ENCODE measurements at regions not wholly inside any gene's neighbourhood (a gene's known extent, or its start where the extent isn't known, plus 50 kb on each side); places are given as distances from the start of the nearest gene placed in this dataset.

DNA sequence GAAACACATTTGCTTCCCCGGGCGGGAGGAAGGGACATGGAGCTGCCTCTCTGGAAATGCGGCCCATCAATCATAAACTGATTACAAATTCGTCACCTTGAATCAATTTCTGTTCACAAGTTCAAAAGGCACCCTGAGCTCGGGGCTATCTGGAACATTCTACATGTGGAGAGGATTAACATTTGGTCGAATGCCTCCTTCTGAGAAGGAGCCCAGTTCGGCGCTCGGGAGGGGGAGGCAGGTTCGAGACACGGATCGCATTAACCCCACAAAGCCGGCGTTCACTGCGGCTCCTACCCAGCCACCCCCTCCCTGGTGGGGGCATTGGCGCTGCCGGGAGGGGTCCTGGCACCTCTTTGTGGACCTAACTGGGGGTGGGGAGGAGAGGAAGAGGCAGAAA lies 108.0 kb downstream of the CPZ start (continued):
- TF ChIP-seq, protein P1, sequence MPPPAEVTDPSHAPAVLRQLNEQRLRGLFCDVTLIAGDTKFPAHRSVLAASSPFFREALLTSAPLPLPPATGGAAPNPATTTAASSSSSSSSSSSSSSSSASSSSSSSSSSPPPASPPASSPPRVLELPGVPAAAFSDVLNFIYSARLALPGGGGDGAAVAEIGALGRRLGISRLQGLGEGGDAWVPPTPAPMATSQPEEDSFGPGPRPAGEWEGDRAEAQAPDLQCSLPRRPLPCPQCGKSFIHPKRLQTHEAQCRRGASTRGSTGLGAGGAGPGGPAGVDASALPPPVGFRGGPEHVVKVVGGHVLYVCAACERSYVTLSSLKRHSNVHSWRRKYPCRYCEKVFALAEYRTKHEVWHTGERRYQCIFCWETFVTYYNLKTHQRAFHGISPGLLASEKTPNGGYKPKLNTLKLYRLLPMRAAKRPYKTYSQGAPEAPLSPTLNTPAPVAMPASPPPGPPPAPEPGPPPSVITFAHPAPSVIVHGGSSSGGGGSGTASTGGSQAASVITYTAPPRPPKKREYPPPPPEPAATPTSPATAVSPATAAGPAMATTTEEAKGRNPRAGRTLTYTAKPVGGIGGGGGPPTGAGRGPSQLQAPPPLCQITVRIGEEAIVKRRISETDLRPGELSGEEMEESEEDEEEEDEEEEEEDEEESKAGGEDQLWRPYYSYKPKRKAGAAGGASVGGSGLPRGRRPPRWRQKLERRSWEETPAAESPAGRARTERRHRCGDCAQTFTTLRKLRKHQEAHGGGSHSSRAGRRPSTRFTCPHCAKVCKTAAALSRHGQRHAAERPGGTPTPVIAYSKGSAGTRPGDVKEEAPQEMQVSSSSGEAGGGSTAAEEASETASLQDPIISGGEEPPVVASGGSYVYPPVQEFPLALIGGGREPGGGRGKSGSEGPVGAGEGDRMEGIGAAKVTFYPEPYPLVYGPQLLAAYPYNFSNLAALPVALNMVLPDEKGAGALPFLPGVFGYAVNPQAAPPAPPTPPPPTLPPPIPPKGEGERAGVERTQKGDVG (CRISPR knock-in tag; IDR thresholded peaks at IDR 0.05): no peak

DNA sequence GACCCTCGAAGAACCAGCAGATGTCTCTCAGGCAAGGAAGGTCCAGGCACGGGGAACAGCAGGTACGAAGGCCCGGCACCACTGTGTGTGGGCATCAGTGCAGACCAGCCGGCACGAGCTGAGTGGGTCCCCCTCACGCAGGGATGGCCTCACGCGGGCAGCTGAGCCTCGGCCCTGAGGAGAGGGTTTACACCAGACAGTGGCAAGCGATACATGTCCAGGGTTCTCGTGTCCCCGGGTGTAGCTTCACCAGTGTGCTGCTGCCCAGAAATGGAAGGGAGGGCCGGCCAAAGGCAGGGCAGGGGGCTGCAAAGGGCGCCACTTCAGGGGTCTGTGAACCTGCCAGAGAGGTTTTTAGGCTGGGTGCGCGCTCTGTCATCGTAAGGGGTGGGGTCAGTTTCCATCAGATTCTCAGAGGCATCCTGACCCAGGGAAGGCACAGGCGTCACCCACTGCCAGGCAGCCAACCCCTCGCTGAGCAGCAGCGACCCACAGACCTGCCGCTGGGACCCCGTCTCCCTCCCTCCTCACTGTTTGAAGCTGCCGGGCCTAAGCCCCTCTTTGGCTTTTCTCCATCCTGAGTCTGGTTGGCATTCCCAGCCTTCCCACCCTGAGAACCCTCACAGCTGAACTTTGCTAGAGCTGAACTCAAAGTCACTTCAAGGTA lies 107.0 kb downstream of the CPZ start:
- TF ChIP-seq SMC3 (IDR thresholded peaks at IDR 0.05; ENCODE audit: borderline replicate concordance, low read length): no peak
- TF ChIP-seq, protein P2, sequence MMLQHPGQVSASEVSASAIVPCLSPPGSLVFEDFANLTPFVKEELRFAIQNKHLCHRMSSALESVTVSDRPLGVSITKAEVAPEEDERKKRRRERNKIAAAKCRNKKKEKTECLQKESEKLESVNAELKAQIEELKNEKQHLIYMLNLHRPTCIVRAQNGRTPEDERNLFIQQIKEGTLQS (IDR thresholded peaks at IDR 0.05; ENCODE audit: borderline replicate concordance, extremely low read depth, low read depth, low read length): no peak
- no peak for TF ChIP-seq YBX1 (IDR thresholded peaks at IDR 0.05)
- TF ChIP-seq, protein P3, sequence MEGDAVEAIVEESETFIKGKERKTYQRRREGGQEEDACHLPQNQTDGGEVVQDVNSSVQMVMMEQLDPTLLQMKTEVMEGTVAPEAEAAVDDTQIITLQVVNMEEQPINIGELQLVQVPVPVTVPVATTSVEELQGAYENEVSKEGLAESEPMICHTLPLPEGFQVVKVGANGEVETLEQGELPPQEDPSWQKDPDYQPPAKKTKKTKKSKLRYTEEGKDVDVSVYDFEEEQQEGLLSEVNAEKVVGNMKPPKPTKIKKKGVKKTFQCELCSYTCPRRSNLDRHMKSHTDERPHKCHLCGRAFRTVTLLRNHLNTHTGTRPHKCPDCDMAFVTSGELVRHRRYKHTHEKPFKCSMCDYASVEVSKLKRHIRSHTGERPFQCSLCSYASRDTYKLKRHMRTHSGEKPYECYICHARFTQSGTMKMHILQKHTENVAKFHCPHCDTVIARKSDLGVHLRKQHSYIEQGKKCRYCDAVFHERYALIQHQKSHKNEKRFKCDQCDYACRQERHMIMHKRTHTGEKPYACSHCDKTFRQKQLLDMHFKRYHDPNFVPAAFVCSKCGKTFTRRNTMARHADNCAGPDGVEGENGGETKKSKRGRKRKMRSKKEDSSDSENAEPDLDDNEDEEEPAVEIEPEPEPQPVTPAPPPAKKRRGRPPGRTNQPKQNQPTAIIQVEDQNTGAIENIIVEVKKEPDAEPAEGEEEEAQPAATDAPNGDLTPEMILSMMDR (IDR thresholded peaks at IDR 0.05 in 2 of 3, conservative IDR thresholded peaks at IDR 0.05 in 1 of 3; ENCODE audit: control insufficient read depth in 2 of 3, extremely low read depth in 1 of 3, insufficient read depth in 1 of 3, low read depth in 3 of 3, low read length in 3 of 3): no peak
- no peak for TF ChIP-seq JUNB (IDR thresholded peaks at IDR 0.05)
- TF ChIP-seq, protein P4, sequence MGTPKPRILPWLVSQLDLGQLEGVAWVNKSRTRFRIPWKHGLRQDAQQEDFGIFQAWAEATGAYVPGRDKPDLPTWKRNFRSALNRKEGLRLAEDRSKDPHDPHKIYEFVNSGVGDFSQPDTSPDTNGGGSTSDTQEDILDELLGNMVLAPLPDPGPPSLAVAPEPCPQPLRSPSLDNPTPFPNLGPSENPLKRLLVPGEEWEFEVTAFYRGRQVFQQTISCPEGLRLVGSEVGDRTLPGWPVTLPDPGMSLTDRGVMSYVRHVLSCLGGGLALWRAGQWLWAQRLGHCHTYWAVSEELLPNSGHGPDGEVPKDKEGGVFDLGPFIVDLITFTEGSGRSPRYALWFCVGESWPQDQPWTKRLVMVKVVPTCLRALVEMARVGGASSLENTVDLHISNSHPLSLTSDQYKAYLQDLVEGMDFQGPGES (IDR thresholded peaks at IDR 0.05): no peak
- TF ChIP-seq MEF2A (IDR thresholded peaks at IDR 0.05; ENCODE audit: insufficient read depth, low read depth, low read length): no peak
- no peak for TF ChIP-seq RFX5 (IDR thresholded peaks at IDR 0.05; ENCODE audit: low read depth, low read length)
- TF ChIP-seq, protein P5, sequence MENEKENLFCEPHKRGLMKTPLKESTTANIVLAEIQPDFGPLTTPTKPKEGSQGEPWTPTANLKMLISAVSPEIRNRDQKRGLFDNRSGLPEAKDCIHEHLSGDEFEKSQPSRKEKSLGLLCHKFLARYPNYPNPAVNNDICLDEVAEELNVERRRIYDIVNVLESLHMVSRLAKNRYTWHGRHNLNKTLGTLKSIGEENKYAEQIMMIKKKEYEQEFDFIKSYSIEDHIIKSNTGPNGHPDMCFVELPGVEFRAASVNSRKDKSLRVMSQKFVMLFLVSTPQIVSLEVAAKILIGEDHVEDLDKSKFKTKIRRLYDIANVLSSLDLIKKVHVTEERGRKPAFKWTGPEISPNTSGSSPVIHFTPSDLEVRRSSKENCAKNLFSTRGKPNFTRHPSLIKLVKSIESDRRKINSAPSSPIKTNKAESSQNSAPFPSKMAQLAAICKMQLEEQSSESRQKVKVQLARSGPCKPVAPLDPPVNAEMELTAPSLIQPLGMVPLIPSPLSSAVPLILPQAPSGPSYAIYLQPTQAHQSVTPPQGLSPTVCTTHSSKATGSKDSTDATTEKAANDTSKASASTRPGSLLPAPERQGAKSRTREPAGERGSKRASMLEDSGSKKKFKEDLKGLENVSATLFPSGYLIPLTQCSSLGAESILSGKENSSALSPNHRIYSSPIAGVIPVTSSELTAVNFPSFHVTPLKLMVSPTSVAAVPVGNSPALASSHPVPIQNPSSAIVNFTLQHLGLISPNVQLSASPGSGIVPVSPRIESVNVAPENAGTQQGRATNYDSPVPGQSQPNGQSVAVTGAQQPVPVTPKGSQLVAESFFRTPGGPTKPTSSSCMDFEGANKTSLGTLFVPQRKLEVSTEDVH (IDR thresholded peaks at IDR 0.05; ENCODE audit: low read depth, partially characterized antibody): no peak
- no peak for TF ChIP-seq ZNF384 (IDR thresholded peaks at IDR 0.05; ENCODE audit: borderline replicate concordance, low read depth, low read length)
- Histone ChIP-seq H3K79me2 (ENCODE audit: control insufficient read depth, insufficient read depth, low read length) (no peaks in the 10 kb centered on the region), H3K36me3 (ENCODE audit: control insufficient read depth in 2 of 2, insufficient read depth in 2 of 2, low read length in 1 of 2) (no peaks in the 10 kb centered on the region), H3K9me3 (replicated peaks; ENCODE audit: control insufficient read depth, insufficient read depth, low read length) (no peaks in the 10 kb centered on the region), H3K9ac (ENCODE audit: control insufficient read depth, insufficient read depth, low read length) (no peak overlapping the region), H3K4me3 (no peak overlapping the region), H3K4me2 (ENCODE audit: control insufficient read depth, insufficient read depth) (no peak overlapping the region), H3K27ac (ENCODE audit: control insufficient read depth, insufficient read depth) (no peak overlapping the region), H4K20me1 (ENCODE audit: control insufficient read depth, insufficient read depth) (no peaks in the 10 kb centered on the region), H3K4me1 (ENCODE audit: control insufficient read depth, insufficient read depth, low read length) (no peaks in the 10 kb centered on the region), H3K27me3 (replicated peaks in 1 of 2; ENCODE audit: control insufficient read depth in 2 of 2, insufficient read depth in 2 of 2, low read length in 1 of 2) (no peaks in the 10 kb centered on the region), H2AFZ (ENCODE audit: control insufficient read depth, low read depth, low read length) (no peak overlapping the region)
- FAIRE-seq: no peak
- no peak for DNase-seq (ENCODE audit: low read depth, low spot score)
- CTCF ChIA-PET: no interaction called here
- intact Hi-C loops (cut with micrococcal nuclease; ENCODE audit: unreplicated experiment): no loop called here
- in situ Hi-C loops (cut with MboI): no loop called here
- ATAC-seq: no peak
- RAD21 ChIA-PET (ENCODE audit: unreplicated experiment): no interaction called here
- POLR2A ChIA-PET: no interaction called here
- BruUV-seq (replicated peaks): no TSS peak
- SMC1A ChIA-PET (ENCODE audit: uncharacterized antibody, unreplicated experiment): no interaction called here
- WGBS (ENCODE audit: insufficient coverage, insufficient replicate concordance, low lambda C conversion rate, missing lambda C conversion rate): 35% methylated on average over 24 of the region's 24 CpGs
